ENCODE measurements at regions not wholly inside any gene's neighbourhood (a gene's known extent, or its start where the extent isn't known, plus 50 kb on each side); places are given as distances from the start of the nearest gene placed in this dataset.

DNA sequence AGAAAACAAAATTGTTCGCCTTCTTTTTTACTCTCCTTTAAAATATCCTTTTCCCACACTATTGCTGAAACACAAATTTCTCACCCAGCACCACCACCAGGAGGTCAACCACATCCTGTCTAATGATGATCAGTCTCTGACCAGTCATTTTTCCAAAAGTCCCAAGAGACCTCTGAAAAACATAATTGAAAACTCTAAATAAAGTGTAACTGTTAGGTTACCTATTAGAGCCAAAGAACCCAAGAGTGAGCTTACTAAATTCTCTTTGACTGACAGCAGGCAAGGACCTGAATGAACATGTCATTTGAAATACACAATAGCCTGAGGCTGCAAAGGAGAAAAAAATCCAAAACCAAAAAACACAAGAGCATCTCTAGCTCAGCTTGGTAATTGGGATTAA is 735.4 kb downstream of the CBLN4 start:
- no peaks in the 10 kb centered on the region for H3K27me3 ChIP-seq
- no peaks in the 10 kb centered on the region for H3K9me3 ChIP-seq (ENCODE audit: low read depth)
- H3K27ac ChIP-seq, result no peak overlapping the region
- H3K4me1 ChIP-seq (ENCODE audit: low read depth), result no peaks in the 10 kb centered on the region
- H3K4me3 ChIP-seq, result no peak overlapping the region
- no peaks in the 10 kb centered on the region for H3K36me3 ChIP-seq
- no peak for DNase-seq (ENCODE audit: low read depth in 1 of 2, low spot score in 1 of 2)
- TF ChIP-seq, protein P1, sequence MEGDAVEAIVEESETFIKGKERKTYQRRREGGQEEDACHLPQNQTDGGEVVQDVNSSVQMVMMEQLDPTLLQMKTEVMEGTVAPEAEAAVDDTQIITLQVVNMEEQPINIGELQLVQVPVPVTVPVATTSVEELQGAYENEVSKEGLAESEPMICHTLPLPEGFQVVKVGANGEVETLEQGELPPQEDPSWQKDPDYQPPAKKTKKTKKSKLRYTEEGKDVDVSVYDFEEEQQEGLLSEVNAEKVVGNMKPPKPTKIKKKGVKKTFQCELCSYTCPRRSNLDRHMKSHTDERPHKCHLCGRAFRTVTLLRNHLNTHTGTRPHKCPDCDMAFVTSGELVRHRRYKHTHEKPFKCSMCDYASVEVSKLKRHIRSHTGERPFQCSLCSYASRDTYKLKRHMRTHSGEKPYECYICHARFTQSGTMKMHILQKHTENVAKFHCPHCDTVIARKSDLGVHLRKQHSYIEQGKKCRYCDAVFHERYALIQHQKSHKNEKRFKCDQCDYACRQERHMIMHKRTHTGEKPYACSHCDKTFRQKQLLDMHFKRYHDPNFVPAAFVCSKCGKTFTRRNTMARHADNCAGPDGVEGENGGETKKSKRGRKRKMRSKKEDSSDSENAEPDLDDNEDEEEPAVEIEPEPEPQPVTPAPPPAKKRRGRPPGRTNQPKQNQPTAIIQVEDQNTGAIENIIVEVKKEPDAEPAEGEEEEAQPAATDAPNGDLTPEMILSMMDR (IDR thresholded peaks at IDR 0.05; ENCODE audit: low read depth, low read length), result no peak

DNA sequence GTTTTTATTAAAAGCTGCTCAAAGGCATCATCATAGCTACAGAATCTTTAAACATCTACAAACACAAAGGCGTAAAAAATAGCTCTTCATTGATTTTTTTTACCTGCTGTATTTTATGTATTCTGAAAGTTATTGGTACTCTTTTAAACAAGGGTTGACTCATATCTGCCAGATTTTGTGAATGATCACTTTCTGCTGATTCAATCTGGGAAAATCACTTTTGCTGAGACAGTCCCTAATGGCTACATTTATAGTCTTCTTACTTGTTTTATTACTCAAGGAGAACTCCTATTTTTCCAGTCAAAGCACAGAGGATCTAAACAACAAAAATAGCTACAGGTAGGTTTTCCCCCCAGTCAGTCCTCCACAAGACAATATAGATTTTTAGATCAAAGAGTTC is 739.0 kb downstream of the CBLN4 start:
- TF ChIP-seq, protein P1 (IDR thresholded peaks at IDR 0.05; ENCODE audit: low read depth, low read length), result no peak
- Histone ChIP-seq H3K27me3 (no peaks in the 10 kb centered on the region), H3K4me3 (no peak overlapping the region), H3K27ac (no peak overlapping the region), H3K9me3 (ENCODE audit: low read depth) (no peaks in the 10 kb centered on the region), H3K36me3 (no peaks in the 10 kb centered on the region), H3K4me1 (ENCODE audit: low read depth) (no peaks in the 10 kb centered on the region)
- no peak for DNase-seq (ENCODE audit: low read depth in 1 of 2, low spot score in 1 of 2)

DNA sequence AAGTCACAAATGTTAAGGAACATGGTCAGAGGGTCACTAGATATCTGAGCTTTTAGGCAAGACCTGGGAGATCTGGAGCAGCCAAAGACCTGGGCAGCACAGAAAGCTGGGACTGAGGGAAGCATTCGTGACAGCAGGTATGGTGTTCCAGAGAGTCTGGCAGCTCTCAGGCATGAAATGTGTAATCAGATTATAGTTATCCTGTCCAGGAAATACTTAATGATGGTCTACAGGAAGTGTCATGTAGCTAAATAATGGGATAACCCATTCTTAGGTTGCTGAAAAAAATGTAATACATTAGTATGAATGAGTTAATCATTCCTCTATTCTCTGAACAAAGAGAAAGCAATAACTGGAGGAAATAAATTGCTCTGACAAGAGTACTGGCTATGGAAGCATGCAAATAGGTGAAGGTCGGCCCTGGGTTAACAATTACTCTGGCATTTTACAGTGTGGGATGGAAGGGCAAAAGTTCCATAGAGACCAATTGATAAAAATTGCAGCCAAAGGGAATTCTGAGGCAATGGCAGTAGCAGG is 740.5 kb downstream of the CBLN4 start:
- Histone ChIP-seq H3K9me3 (ENCODE audit: low read depth) (no peaks in the 10 kb centered on the region), H3K4me1 (ENCODE audit: low read depth) (no peaks in the 10 kb centered on the region), H3K36me3 (no peaks in the 10 kb centered on the region), H3K4me3 (no peak overlapping the region), H3K27me3 (no peaks in the 10 kb centered on the region), H3K27ac (no peak overlapping the region)
- DNase-seq (ENCODE audit: low read depth in 1 of 2, low spot score in 1 of 2), result no peak
- TF ChIP-seq, protein P1 (IDR thresholded peaks at IDR 0.05; ENCODE audit: low read depth, low read length), result no peak

DNA sequence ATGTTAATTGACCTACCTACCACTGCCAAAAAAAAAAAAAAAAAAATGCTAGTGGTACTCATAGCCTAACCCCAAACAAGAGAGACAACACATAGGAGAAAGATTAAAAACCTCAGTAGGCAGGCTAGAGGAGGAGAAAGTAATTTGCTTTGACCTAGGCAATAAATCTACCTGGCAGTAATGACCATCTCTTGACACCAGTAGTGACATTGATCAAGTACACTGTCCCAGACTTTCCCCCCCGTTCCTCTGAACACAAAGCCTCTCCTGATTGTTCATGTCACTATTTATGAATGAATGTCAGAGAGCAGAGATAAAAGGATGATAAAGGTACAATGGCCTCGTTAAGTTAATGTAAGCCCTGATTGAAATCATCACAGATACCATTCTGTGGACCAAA is 746.8 kb downstream of the CBLN4 start:
- Histone ChIP-seq H3K9me3 (ENCODE audit: low read depth) (no peaks in the 10 kb centered on the region), H3K27ac (no peak overlapping the region), H3K27me3 (no peaks in the 10 kb centered on the region), H3K4me1 (ENCODE audit: low read depth) (peaks cover 9% of the 10 kb centered on the region), H3K4me3 (no peak overlapping the region), H3K36me3 (no peaks in the 10 kb centered on the region)
- no peak for DNase-seq (ENCODE audit: low read depth in 1 of 2, low spot score in 1 of 2)
- TF ChIP-seq, protein P1 (IDR thresholded peaks at IDR 0.05; ENCODE audit: low read depth, low read length), result no peak

DNA sequence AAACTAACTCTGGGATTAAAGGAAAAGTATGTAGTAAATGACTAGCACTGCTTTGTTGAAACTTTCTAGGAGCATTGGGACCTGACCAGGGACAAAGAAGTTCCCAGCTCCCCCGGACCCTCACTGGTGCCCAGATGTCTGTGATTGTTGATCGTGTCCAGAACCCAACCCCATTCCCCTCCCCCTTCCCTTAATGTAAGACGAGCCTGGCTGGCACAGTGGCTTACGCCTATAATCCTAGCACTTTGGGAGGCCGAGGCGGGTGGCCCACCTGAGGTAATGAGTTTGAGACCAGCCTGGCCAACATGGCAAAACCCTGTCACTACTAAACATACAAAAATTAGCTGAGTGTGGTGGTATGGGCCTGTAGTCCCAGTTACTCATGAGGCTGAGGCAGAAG is 750.3 kb downstream of the CBLN4 start:
- no peak overlapping the region for H3K4me3 ChIP-seq
- H3K27me3 ChIP-seq, result no peaks in the 10 kb centered on the region
- H3K9me3 ChIP-seq (ENCODE audit: low read depth), result no peaks in the 10 kb centered on the region
- H3K27ac ChIP-seq, result no peak overlapping the region
- no peak for DNase-seq (ENCODE audit: low read depth in 1 of 2, low spot score in 1 of 2)
- H3K36me3 ChIP-seq, result no peaks in the 10 kb centered on the region
- H3K4me1 ChIP-seq (ENCODE audit: low read depth), result peaks cover 9% of the 10 kb centered on the region
- TF ChIP-seq, protein P1 (IDR thresholded peaks at IDR 0.05; ENCODE audit: low read depth, low read length), result no peak

DNA sequence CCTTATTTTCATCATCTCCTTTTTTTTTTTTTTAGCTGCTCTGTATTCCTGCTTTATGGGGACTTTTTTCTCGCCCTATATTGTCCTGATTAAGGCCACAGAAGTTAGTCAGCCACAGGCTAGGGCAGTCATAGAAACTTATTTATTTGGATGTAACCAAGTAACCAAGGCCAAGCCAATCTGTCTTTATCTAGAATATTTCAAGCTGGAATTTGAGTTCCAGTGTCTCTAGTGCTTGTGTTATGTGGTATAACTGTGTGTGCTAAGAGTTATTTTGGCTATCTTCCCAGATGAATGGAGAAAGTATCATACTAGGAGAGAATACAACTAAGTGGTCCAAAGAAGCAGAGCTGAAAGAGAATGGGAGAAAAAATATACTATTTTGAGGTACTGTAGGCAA is 751.5 kb downstream of the CBLN4 start:
- DNase-seq (ENCODE audit: low read depth in 1 of 2, low spot score in 1 of 2), result peak; percentile 1 to 25
- H3K27me3 ChIP-seq, result no peaks in the 10 kb centered on the region
- TF ChIP-seq, protein P1 (IDR thresholded peaks at IDR 0.05; ENCODE audit: low read depth, low read length), result no peak
- H3K36me3 ChIP-seq, result no peaks in the 10 kb centered on the region
- H3K9me3 ChIP-seq (ENCODE audit: low read depth), result no peaks in the 10 kb centered on the region
- H3K4me3 ChIP-seq, result no peak overlapping the region
- H3K4me1 ChIP-seq (ENCODE audit: low read depth), result peaks cover 6% of the 10 kb centered on the region
- H3K27ac ChIP-seq, result no peak overlapping the region
